HG02763 (cell line): ENCODE measurements at regions not wholly inside any gene's neighbourhood (a gene's known extent, or its start where the extent isn't known, plus 50 kb on each side); places are given as distances from the start of the nearest gene placed in this dataset.

ENCODE experiments used
- ATAC-seq: cut with Tn5 transposase; IDR thresholded peaks from one replicate; pipeline ENCODE4 v1.9.1; 2021; ENCODE audit warnings: mild to moderate bottlenecking, moderate library complexity; ENCODE audit not compliant: unreplicated experiment

GRCh38 chr5:74363603-74364205 is 276.8 kb downstream of the ENC1 start:
- no peak for ATAC-seq

- no peak for ATAC-seq
Measured at GRCh38 chr5:74361406-74362358, 278.8 kb downstream of the ENC1 start.

- ATAC-seq, result no peak
Measured at GRCh38 chr5:74360535-74361210, 279.9 kb downstream of the ENC1 start.

- ATAC-seq, result no peak
Measured at GRCh38 chr5:74357827-74358226, 282.7 kb downstream of the ENC1 start.

- ATAC-seq, result no peak
Measured at GRCh38 chr5:74356009-74356695, 284.4 kb downstream of the ENC1 start.

- no peak for ATAC-seq
Measured at GRCh38 chr5:74355041-74355824, 285.3 kb downstream of the ENC1 start.

GRCh38 chr5:74352256-74352655 is 288.3 kb downstream of the ENC1 start:
- no peak for ATAC-seq

- no peak for ATAC-seq
Measured at GRCh38 chr5:74342948-74343682, 297.4 kb downstream of the ENC1 start.

GRCh38 chr5:74342182-74342581 is 298.3 kb downstream of the ENC1 start:
- no peak for ATAC-seq

GRCh38 chr5:74341221-74341620 is 299.3 kb downstream of the ENC1 start:
- ATAC-seq, result no peak

GRCh38 chr5:74340476-74340875 is 300.1 kb downstream of the ENC1 start:
- no peak for ATAC-seq

- no peak for ATAC-seq
Measured at GRCh38 chr5:74337984-74338310, 302.6 kb downstream of the ENC1 start.

- no peak for ATAC-seq
Measured at GRCh38 chr5:74337254-74337983, 303.1 kb downstream of the ENC1 start.

- ATAC-seq, result no peak
Measured at GRCh38 chr5:74336297-74336696, 304.2 kb downstream of the ENC1 start.

GRCh38 chr5:74334762-74335384 is 305.7 kb downstream of the ENC1 start:
- no peak for ATAC-seq

- ATAC-seq, result no peak
Measured at GRCh38 chr5:74334062-74334761, 306.3 kb downstream of the ENC1 start.

- ATAC-seq, result no peak
Measured at GRCh38 chr5:74333430-74333829, 307.1 kb downstream of the ENC1 start.

- no peak for ATAC-seq
Measured at GRCh38 chr5:74332682-74333081, 307.8 kb downstream of the ENC1 start.
